ENCODE measurements at regions not wholly inside any gene's neighbourhood (a gene's known extent, or its start where the extent isn't known, plus 50 kb on each side); places are given as distances from the start of the nearest gene placed in this dataset.
A peak's percentile ranks its signal among the peaks of the same experiment; 100 is the strongest.

GRCh38 chr13:74256969-74257368, 122.8 kb upstream of the KLF12 start:
- DNase-seq (ENCODE audit: low read depth) = peak; percentile 40
- no peak overlapping the region for H3K4me3 ChIP-seq (ENCODE audit: low read depth, low read length)
- TF ChIP-seq, protein P1, sequence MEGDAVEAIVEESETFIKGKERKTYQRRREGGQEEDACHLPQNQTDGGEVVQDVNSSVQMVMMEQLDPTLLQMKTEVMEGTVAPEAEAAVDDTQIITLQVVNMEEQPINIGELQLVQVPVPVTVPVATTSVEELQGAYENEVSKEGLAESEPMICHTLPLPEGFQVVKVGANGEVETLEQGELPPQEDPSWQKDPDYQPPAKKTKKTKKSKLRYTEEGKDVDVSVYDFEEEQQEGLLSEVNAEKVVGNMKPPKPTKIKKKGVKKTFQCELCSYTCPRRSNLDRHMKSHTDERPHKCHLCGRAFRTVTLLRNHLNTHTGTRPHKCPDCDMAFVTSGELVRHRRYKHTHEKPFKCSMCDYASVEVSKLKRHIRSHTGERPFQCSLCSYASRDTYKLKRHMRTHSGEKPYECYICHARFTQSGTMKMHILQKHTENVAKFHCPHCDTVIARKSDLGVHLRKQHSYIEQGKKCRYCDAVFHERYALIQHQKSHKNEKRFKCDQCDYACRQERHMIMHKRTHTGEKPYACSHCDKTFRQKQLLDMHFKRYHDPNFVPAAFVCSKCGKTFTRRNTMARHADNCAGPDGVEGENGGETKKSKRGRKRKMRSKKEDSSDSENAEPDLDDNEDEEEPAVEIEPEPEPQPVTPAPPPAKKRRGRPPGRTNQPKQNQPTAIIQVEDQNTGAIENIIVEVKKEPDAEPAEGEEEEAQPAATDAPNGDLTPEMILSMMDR (IDR thresholded peaks at IDR 0.05; ENCODE audit: insufficient read depth, low read length) = no peak

GRCh38 chr13:74253161-74253560, 119.0 kb upstream of the KLF12 start:
- TF ChIP-seq, protein P1 (IDR thresholded peaks at IDR 0.05; ENCODE audit: insufficient read depth, low read length) = no peak

GRCh38 chr13:74251778-74252519, 117.7 kb upstream of the KLF12 start:
- no peak overlapping the region for H3K4me3 ChIP-seq (ENCODE audit: low read depth, low read length)
- TF ChIP-seq, protein P1 (IDR thresholded peaks at IDR 0.05; ENCODE audit: insufficient read depth, low read length) = no peak
- DNase-seq (ENCODE audit: low read depth) = peak; percentile 43

More at GRCh38 chr13:74253161-74253560, 119.0 kb upstream of the KLF12 start:
- no peak for DNase-seq (ENCODE audit: low read depth)
- H3K4me3 ChIP-seq (ENCODE audit: low read depth, low read length) = no peak overlapping the region

DNA sequence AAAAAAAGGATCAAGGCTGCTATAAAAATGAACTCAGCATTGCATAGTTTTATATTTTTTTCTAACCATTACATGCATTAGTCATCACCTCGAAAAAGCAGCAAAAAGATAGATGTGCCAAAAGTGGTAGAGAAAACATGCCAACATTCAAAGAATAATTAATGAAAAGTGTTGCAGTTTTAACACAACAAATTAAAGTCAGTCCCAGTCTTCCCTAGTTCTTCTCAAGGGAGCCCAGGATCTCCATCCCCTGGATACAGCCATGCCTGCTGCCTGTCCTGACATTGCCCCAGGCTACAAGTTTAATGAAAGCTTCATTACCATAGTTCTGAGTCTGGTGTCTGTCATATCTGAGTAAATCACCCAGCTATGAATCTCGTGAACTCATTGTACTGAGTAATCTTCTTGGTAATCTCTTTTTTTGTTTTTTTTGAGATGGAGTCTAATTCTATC, 116.6 kb upstream of the KLF12 start:
- TF ChIP-seq, protein P1 (IDR thresholded peaks at IDR 0.05; ENCODE audit: insufficient read depth, low read length) = no peak
- H3K4me3 ChIP-seq (ENCODE audit: low read depth, low read length) = no peak overlapping the region
- peak; percentile 77 for DNase-seq (ENCODE audit: low read depth)

GRCh38 chr13:74248477-74248876, 114.3 kb upstream of the KLF12 start:
- no peak overlapping the region for H3K4me3 ChIP-seq (ENCODE audit: low read depth, low read length)
- DNase-seq (ENCODE audit: low read depth) = no peak
- TF ChIP-seq, protein P1 (IDR thresholded peaks at IDR 0.05; ENCODE audit: insufficient read depth, low read length) = no peak

DNA sequence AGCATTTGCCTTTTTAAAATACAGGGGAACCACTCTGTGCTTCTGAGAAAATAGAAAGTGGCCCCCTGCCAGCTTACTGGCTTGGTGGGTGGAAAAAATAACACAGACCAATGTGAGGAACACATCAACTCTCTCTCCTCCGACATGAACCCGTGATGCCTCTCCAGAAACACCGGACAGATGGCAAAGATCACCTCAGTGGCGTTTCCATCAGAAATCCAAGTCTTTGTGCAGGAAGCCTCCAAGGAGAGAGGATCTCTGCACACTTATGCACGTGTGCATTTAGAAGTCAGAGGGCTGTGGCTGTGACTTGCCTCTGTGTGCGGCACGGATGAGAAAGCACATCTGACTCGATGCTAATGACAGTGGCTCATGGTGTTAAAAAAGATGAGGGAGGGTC, 112.3 kb upstream of the KLF12 start:
- TF ChIP-seq, protein P1 (IDR thresholded peaks at IDR 0.05; ENCODE audit: insufficient read depth, low read length) = no peak
- DNase-seq (ENCODE audit: low read depth) = peak; percentile 64
- no peak overlapping the region for H3K4me3 ChIP-seq (ENCODE audit: low read depth, low read length)
